IPS-18a (cell line): ENCODE measurements at regions not wholly inside any gene's neighbourhood (a gene's known extent, or its start where the extent isn't known, plus 50 kb on each side); places are given as distances from the start of the nearest gene placed in this dataset.

Source experiments
- H3K27ac ChIP-seq: one replicate; pipeline ENCODE4 v1.5.1; 2013; ENCODE audit warnings: low read length
- H3K27me3 ChIP-seq: one replicate; pipeline ENCODE4 v1.6.1; 2013; ENCODE audit warnings: mild to moderate bottlenecking, low read length; ENCODE audit not compliant: control insufficient read depth, insufficient read depth
- H3K36me3 ChIP-seq: one replicate; pipeline ENCODE4 v1.6.1; 2013; ENCODE audit warnings: low read depth, low read length; ENCODE audit not compliant: control insufficient read depth
- H3K4me1 ChIP-seq: one replicate; pipeline ENCODE4 v1.6.1; 2013; ENCODE audit warnings: low read depth, low read length; ENCODE audit not compliant: control insufficient read depth
- H3K4me3 ChIP-seq: one replicate; pipeline ENCODE4 v1.5.1; 2013; ENCODE audit warnings: low read length
- H3K9ac ChIP-seq: one replicate; pipeline ENCODE4 v1.6.1; 2013; ENCODE audit warnings: mild to moderate bottlenecking, low read length, moderate library complexity
- H3K9me3 ChIP-seq: one replicate; pipeline ENCODE4 v1.6.1; 2013; ENCODE audit warnings: low read depth, low read length; ENCODE audit not compliant: control insufficient read depth

- Histone ChIP-seq H3K36me3 (no peaks in the 10 kb centered on the region), H3K4me3 (no peak overlapping the region), H3K27ac (no peak overlapping the region), H3K4me1 (no peaks in the 10 kb centered on the region), H3K9ac (no peak overlapping the region), H3K9me3 (no peaks in the 10 kb centered on the region), H3K27me3 (no peaks in the 10 kb centered on the region)
These were observed 120.9 kb upstream of the MAGI3 start for GRCh38 chr1:113269168-113269963.

- Histone ChIP-seq H3K36me3 (no peaks in the 10 kb centered on the region), H3K27ac (no peak overlapping the region), H3K4me1 (peaks cover under 1% of the 10 kb centered on the region), H3K4me3 (no peak overlapping the region), H3K27me3 (peaks cover 6% of the 10 kb centered on the region), H3K9ac (no peak overlapping the region), H3K9me3 (no peaks in the 10 kb centered on the region)
These were observed 119.3 kb upstream of the MAGI3 start for GRCh38 chr1:113271039-113271438.

GRCh38 chr1:113275083-113275482 lies 115.2 kb upstream of the MAGI3 start:
- H3K9ac ChIP-seq, result no peak overlapping the region
- H3K27me3 ChIP-seq, result peaks cover 9% of the 10 kb centered on the region
- H3K4me3 ChIP-seq, result no peak overlapping the region
- H3K36me3 ChIP-seq, result no peaks in the 10 kb centered on the region
- H3K4me1 ChIP-seq, result peaks cover 10% of the 10 kb centered on the region
- H3K27ac ChIP-seq, result no peak overlapping the region
- no peaks in the 10 kb centered on the region for H3K9me3 ChIP-seq

- Histone ChIP-seq H3K36me3 (no peaks in the 10 kb centered on the region), H3K9ac (no peak overlapping the region), H3K9me3 (no peaks in the 10 kb centered on the region), H3K4me3 (no peak overlapping the region), H3K27ac (no peak overlapping the region), H3K4me1 (peaks cover 10% of the 10 kb centered on the region), H3K27me3 (peaks cover 13% of the 10 kb centered on the region)
These were observed 114.6 kb upstream of the MAGI3 start for GRCh38 chr1:113275691-113276090.

GRCh38 chr1:113276507-113276906 lies 113.8 kb upstream of the MAGI3 start:
- no peak overlapping the region for H3K9ac ChIP-seq
- H3K9me3 ChIP-seq, result no peaks in the 10 kb centered on the region
- no peak overlapping the region for H3K4me3 ChIP-seq
- peaks cover 10% of the 10 kb centered on the region for H3K4me1 ChIP-seq
- no peak overlapping the region for H3K27ac ChIP-seq
- peaks cover 13% of the 10 kb centered on the region for H3K27me3 ChIP-seq
- no peaks in the 10 kb centered on the region for H3K36me3 ChIP-seq

GRCh38 chr1:113278371-113278770 lies 111.9 kb upstream of the MAGI3 start:
- Histone ChIP-seq H3K4me3 (no peak overlapping the region), H3K36me3 (no peaks in the 10 kb centered on the region)

GRCh38 chr1:113278777-113279176 lies 111.5 kb upstream of the MAGI3 start:
- Histone ChIP-seq H3K27ac (no peak overlapping the region), H3K4me1 (peaks cover 13% of the 10 kb centered on the region), H3K27me3 (peaks cover 13% of the 10 kb centered on the region), H3K9ac (no peak overlapping the region), H3K4me3 (no peak overlapping the region), H3K36me3 (no peaks in the 10 kb centered on the region), H3K9me3 (no peaks in the 10 kb centered on the region)

More at GRCh38 chr1:113278371-113278770, 111.9 kb upstream of the MAGI3 start:
- Histone ChIP-seq H3K27me3 (peaks cover 13% of the 10 kb centered on the region), H3K27ac (no peak overlapping the region), H3K4me1 (peaks cover 10% of the 10 kb centered on the region), H3K9me3 (no peaks in the 10 kb centered on the region), H3K9ac (no peak overlapping the region)

- no peak overlapping the region for H3K27ac ChIP-seq
- no peak overlapping the region for H3K9ac ChIP-seq
- no peaks in the 10 kb centered on the region for H3K9me3 ChIP-seq
- no peak overlapping the region for H3K4me3 ChIP-seq
- H3K4me1 ChIP-seq, result peaks cover 13% of the 10 kb centered on the region
- no peaks in the 10 kb centered on the region for H3K36me3 ChIP-seq
- peaks cover 13% of the 10 kb centered on the region for H3K27me3 ChIP-seq
These were observed 110.4 kb upstream of the MAGI3 start for GRCh38 chr1:113279776-113280391.

- no peaks in the 10 kb centered on the region for H3K9me3 ChIP-seq
- peaks cover 11% of the 10 kb centered on the region for H3K27me3 ChIP-seq
- no peak overlapping the region for H3K27ac ChIP-seq
- peaks cover 13% of the 10 kb centered on the region for H3K4me1 ChIP-seq
- no peak overlapping the region for H3K4me3 ChIP-seq
- no peak overlapping the region for H3K9ac ChIP-seq
- H3K36me3 ChIP-seq, result no peaks in the 10 kb centered on the region
These were observed 109.7 kb upstream of the MAGI3 start for GRCh38 chr1:113280581-113280980.

GRCh38 chr1:113281550-113281949 lies 108.8 kb upstream of the MAGI3 start:
- H3K36me3 ChIP-seq, result no peaks in the 10 kb centered on the region
- H3K4me1 ChIP-seq, result peaks cover 8% of the 10 kb centered on the region
- no peaks in the 10 kb centered on the region for H3K9me3 ChIP-seq
- H3K27me3 ChIP-seq, result peaks cover 6% of the 10 kb centered on the region
- no peak overlapping the region for H3K27ac ChIP-seq
- no peak overlapping the region for H3K9ac ChIP-seq
- no peak overlapping the region for H3K4me3 ChIP-seq

- Histone ChIP-seq H3K27me3 (peaks cover 6% of the 10 kb centered on the region), H3K4me1 (peaks cover 3% of the 10 kb centered on the region), H3K9ac (no peak overlapping the region), H3K27ac (no peak overlapping the region), H3K4me3 (no peak overlapping the region), H3K9me3 (no peaks in the 10 kb centered on the region), H3K36me3 (no peaks in the 10 kb centered on the region)
These were observed 108.1 kb upstream of the MAGI3 start for GRCh38 chr1:113282008-113282892.
